H1 (cell line): ENCODE measurements at regions not wholly inside any gene's neighbourhood (a gene's known extent, or its start where the extent isn't known, plus 50 kb on each side); places are given as distances from the start of the nearest gene placed in this dataset.

ENCODE experiments used
- CTCF ChIA-PET: fragments of 300-600 bp; sonication (Branson Sonifier 250); formaldehyde crosslinking; loops from one replicate; lab custom pipeline; 2021; ENCODE audit not compliant: partially characterized antibody; lab: Charles Lee
- POLR2A ChIA-PET: fragments of 300-600 bp; sonication (Branson Sonifier 250); formaldehyde crosslinking; loops from one replicate; lab custom pipeline; 2021; ENCODE audit warnings: inconsistent platforms; ENCODE audit not compliant: partially characterized antibody; lab: Charles Lee
- DNase-seq, 2 experiments: peaks; one replicate each; pipeline versions ENCODE4 v3.0.0 to v3.0.0-alpha.2; 2010 to 2022; ENCODE audit warnings: low spot score in 2 of 2, low read depth in 1 of 2, mixed read lengths in 1 of 2
- FAIRE-seq: peaks from 2 replicates; lab custom pipeline; 2011; peaks lifted over from hg19 to GRCh38; lab: Jason Lieb, UNC
- H2AFZ ChIP-seq: 2 replicates; pipeline ENCODE4 v1.8.1; 2012; ENCODE audit warnings: low read length, inconsistent platforms
- H2AK5ac ChIP-seq: 2 replicates; pipeline ENCODE4 v1.6.1; 2013; ENCODE audit warnings: low read depth, low read length
- H2BK120ac ChIP-seq: replicated peaks from 2 replicates; pipeline ENCODE3; 2013; ENCODE audit warnings: low read depth, low read length, inconsistent platforms
- H2BK12ac ChIP-seq: 2 replicates; pipeline ENCODE4 v1.6.1; 2013; ENCODE audit warnings: low read depth, low read length
- H2BK15ac ChIP-seq: 2 replicates; pipeline ENCODE4 v1.6.1; 2013; ENCODE audit warnings: low read length
- H2BK20ac ChIP-seq: 2 replicates; pipeline ENCODE4 v1.6.1; 2013; ENCODE audit warnings: low read length
- H2BK5ac ChIP-seq: 2 replicates; pipeline ENCODE4 v1.6.1; 2013; ENCODE audit warnings: low read depth, low read length
- H3K14ac ChIP-seq: 2 replicates; pipeline ENCODE4 v1.6.1; 2013; ENCODE audit warnings: inconsistent platforms; ENCODE audit not compliant: insufficient read length
- H3K18ac ChIP-seq: 2 replicates; pipeline ENCODE4 v1.6.1; 2013; ENCODE audit warnings: low read length; ENCODE audit errors: extremely low read depth
- H3K23ac ChIP-seq: 2 replicates; pipeline ENCODE4 v1.6.1; 2013; ENCODE audit warnings: inconsistent platforms; ENCODE audit not compliant: insufficient read length
- H3K23me2 ChIP-seq: 2 replicates; pipeline ENCODE4 v1.6.1; 2013; ENCODE audit warnings: low read depth, low read length
- H3K27ac ChIP-seq: 2 replicates; pipeline ENCODE4 v1.6.1; 2011; ENCODE audit warnings: low read depth, low read length, inconsistent platforms
- H3K27me3 ChIP-seq, 4 experiments: replicated peaks in 1 of 4; 1 replicate in 1 of 4; 2 replicates in 3 of 4; pipeline versions ENCODE4 v1.6.1 to v1.8.1; 2011 to 2013; ENCODE audit warnings: low read length in 3 of 4, mild to moderate bottlenecking in 3 of 4, inconsistent platforms in 2 of 4, mixed read lengths in 2 of 4, moderate library complexity in 1 of 4; ENCODE audit not compliant: control insufficient read depth in 3 of 4, insufficient read depth in 3 of 4; ENCODE audit errors: extremely low read depth in 1 of 4
- H3K36me3 ChIP-seq, 4 experiments: 2 replicates each; pipeline versions ENCODE4 v1.6.1 to v1.8.1; 2011 to 2013; ENCODE audit warnings: mild to moderate bottlenecking in 4 of 4, low read length in 3 of 4, moderate library complexity in 2 of 4, control low read depth in 1 of 4, inconsistent platforms in 1 of 4; ENCODE audit not compliant: insufficient read depth in 4 of 4, control insufficient read depth in 2 of 4
- H3K4ac ChIP-seq: replicated peaks from 2 replicates; pipeline ENCODE3; 2013; ENCODE audit warnings: low read length, low read depth, mixed read lengths, inconsistent platforms; ENCODE audit not compliant: insufficient read length
- H3K4me1 ChIP-seq, 4 experiments: replicated peaks in 1 of 4; 1 replicate in 1 of 4; 2 replicates in 3 of 4; pipeline versions ENCODE4 v1.6.1 to v1.8.1; 2011 to 2013; ENCODE audit warnings: low read length in 3 of 4, inconsistent platforms in 2 of 4, mixed read lengths in 1 of 4; ENCODE audit not compliant: insufficient read depth in 4 of 4, control insufficient read depth in 3 of 4
- H3K4me2 ChIP-seq, 2 experiments: 2 replicates each; pipeline versions ENCODE4 v1.6.1 to v1.8.1; 2011 to 2013; ENCODE audit warnings: low read depth in 2 of 2, low read length in 2 of 2, control low read depth in 1 of 2, inconsistent platforms in 1 of 2, mild to moderate bottlenecking in 1 of 2; ENCODE audit not compliant: insufficient read depth in 1 of 2
- H3K4me3 ChIP-seq, 4 experiments: fragments of 200-600, 300-600 bp in 1 of 4; sonication (generic), shearing (Covaris generic), sonication (Bioruptor Twin) in 1 of 4; 2 replicates each; pipeline versions ENCODE4 v1.5.1 to v1.8.1; 2011 to 2016; ENCODE audit warnings: low read length in 4 of 4, low read depth in 3 of 4, control low read depth in 2 of 4, inconsistent platforms in 2 of 4, mild to moderate bottlenecking in 2 of 4, mixed read lengths in 1 of 4, moderate library complexity in 1 of 4; ENCODE audit not compliant: insufficient read depth in 2 of 4; ENCODE audit errors: extremely low read depth in 1 of 4
- H3K56ac ChIP-seq: replicated peaks from 2 replicates; pipeline ENCODE3; 2013; ENCODE audit warnings: low read depth, mild to moderate bottlenecking, mixed read lengths, low read length, inconsistent platforms; ENCODE audit not compliant: insufficient read length
- H3K79me1 ChIP-seq: 2 replicates; pipeline ENCODE4 v1.6.1; 2013; ENCODE audit warnings: low read depth, low read length, control low read depth
- H3K79me2 ChIP-seq, 2 experiments: 2 replicates each; pipeline versions ENCODE4 v1.6.1 to v1.8.1; 2012 to 2013; ENCODE audit warnings: low read length in 2 of 2, mild to moderate bottlenecking in 2 of 2, inconsistent platforms in 1 of 2; ENCODE audit not compliant: insufficient read depth in 2 of 2, control insufficient read depth in 1 of 2
- H3K9ac ChIP-seq, 4 experiments: replicated peaks in 1 of 4; 1 replicate in 1 of 4; 2 replicates in 3 of 4; pipeline versions ENCODE4 v1.6.1 to v1.8.1; 2011 to 2013; ENCODE audit warnings: low read depth in 3 of 4, low read length in 3 of 4, control low read depth in 2 of 4, mild to moderate bottlenecking in 2 of 4, moderate library complexity in 2 of 4, inconsistent platforms in 1 of 4; ENCODE audit errors: extremely low read depth in 1 of 4
- H3K9me3 ChIP-seq, 2 experiments: 2 replicates each; pipeline versions ENCODE4 v1.6.1 to v1.8.1; 2012 to 2013; ENCODE audit warnings: mild to moderate bottlenecking in 2 of 2, moderate library complexity in 2 of 2, control low read depth in 1 of 2, inconsistent platforms in 1 of 2, low read depth in 1 of 2, low read length in 1 of 2, mixed read lengths in 1 of 2; ENCODE audit not compliant: insufficient read depth in 2 of 2
- H4K20me1 ChIP-seq, 2 experiments: replicated peaks in 1 of 2; 2 replicates each; pipeline versions ENCODE3 to v1.8.1; 2011 to 2013; ENCODE audit warnings: inconsistent platforms in 2 of 2, low read length in 2 of 2, mild to moderate bottlenecking in 1 of 2; ENCODE audit not compliant: insufficient read depth in 2 of 2, control insufficient read depth in 1 of 2
- H4K5ac ChIP-seq: 2 replicates; pipeline ENCODE4 v1.6.1; 2013; ENCODE audit warnings: low read length, low read depth, mixed read lengths, inconsistent platforms; ENCODE audit not compliant: insufficient read length
- H4K8ac ChIP-seq: 2 replicates; pipeline ENCODE4 v1.8.0; 2013; ENCODE audit warnings: mild to moderate bottlenecking, moderate library complexity, low read length, inconsistent platforms; ENCODE audit not compliant: insufficient read depth; ENCODE audit errors: extremely low read depth
- H4K91ac ChIP-seq: replicated peaks from 2 replicates; pipeline ENCODE3; 2013; ENCODE audit warnings: low read length, mixed read lengths, inconsistent platforms; ENCODE audit not compliant: insufficient read length
- RAD21 ChIP-seq, 2 experiments: IDR thresholded peaks in 1 of 2; conservative IDR thresholded peaks in 1 of 2; 2 replicates each; pipeline ENCODE4 v1.6.1; 2011; ENCODE audit warnings: low read depth in 2 of 2, low read length in 2 of 2, improper control_type of control experiment in 1 of 2, inconsistent platforms in 1 of 2, mild to moderate bottlenecking in 1 of 2, moderate library complexity in 1 of 2
- TEAD4 ChIP-seq: IDR thresholded peaks from 2 replicates; pipeline ENCODE4 v1.6.1; 2012; ENCODE audit warnings: low read depth, low read length, inconsistent platforms, mixed read lengths
- WGBS, 2 experiments: shearing (Covaris generic) in 1 of 2; methylation state at CpG; one replicate each; pipeline versions ENCODE4 v1.1.6 to v1.1.7; 2013 to 2015; ENCODE audit warnings: low lambda C conversion rate in 2 of 2, mixed read lengths in 2 of 2, inconsistent platforms in 1 of 2, low coverage in 1 of 2, missing lambda C conversion rate in 1 of 2; ENCODE audit not compliant: insufficient replicate concordance in 2 of 2, insufficient coverage in 1 of 2, insufficient read length in 1 of 2; ENCODE audit errors: extremely low coverage in 1 of 2, missing lambda C conversion rate in 1 of 2; 5-methylcytosine and 5-hydroxymethylcytosine counted together

- Histone ChIP-seq H3K18ac (no peak overlapping the region), H4K8ac (no peak overlapping the region), H2BK12ac (no peak overlapping the region), H2AK5ac (no peak overlapping the region), H3K56ac (no peak overlapping the region), H3K27ac (no peak overlapping the region), H4K5ac (no peak overlapping the region), H3K27me3 (no peaks in the 10 kb centered on the region), H4K91ac (no peak overlapping the region), H2BK20ac (no peak overlapping the region), H4K20me1 (no peaks in the 10 kb centered on the region), H3K4me2 (no peak overlapping the region), H3K4me1 (no peaks in the 10 kb centered on the region), H3K4ac (no peak overlapping the region), H3K23ac (no peak overlapping the region), H3K36me3 (no peaks in the 10 kb centered on the region), H3K23me2 (no peaks in the 10 kb centered on the region), H3K9ac (no peak overlapping the region), H2BK5ac (no peak overlapping the region), H2BK120ac (no peak overlapping the region), H2BK15ac (no peak overlapping the region), H3K79me1 (no peaks in the 10 kb centered on the region), H3K79me2 (no peaks in the 10 kb centered on the region), H3K9me3 (no peaks in the 10 kb centered on the region), H2AFZ (0 out of 2 replicates have a peak overlapping the region, but pooled peaks have one; percentile 78), H3K4me3 (no peak overlapping the region)
- DNase-seq (no peak), FAIRE-seq (no peak)
- ChIA-PET POLR2A (no interaction called here), CTCF (interaction anchor here (0.8 to 1.5 kb wide), 3 partner anchors 10 to 173 kb away, joined by 3 read pairs; no protein-coding TSS in a partner anchor)
- whole genome bisulfite sequencing, 2 experiments: 100% methylated on average over 1 of the region's 1 CpG; no CpG with 5 or more reads in 1 of the 2 experiments
- TF ChIP-seq RAD21 (IDR thresholded peaks at IDR 0.05 in 1 of 2, conservative IDR thresholded peaks at IDR 0.05 in 1 of 2; ENCODE audit: low read depth in 2 of 2, low read length in 2 of 2) (peak; percentile 29 to 41; a peak in 3 of 4 replicates), TEAD4 (no peak)
- TF ChIP-seq, all 59 proteins: peak for 1
- H3K14ac ChIP-seq: no peak overlapping the region
Observed at GRCh38 chr3:145087038-145087437, 1073.9 kb downstream of the PLOD2 start.
